Trophoblast cell (in vitro differentiated cells and primary cell): ENCODE measurements at regions not wholly inside any gene's neighbourhood (a gene's known extent, or its start where the extent isn't known, plus 50 kb on each side); places are given as distances from the start of the nearest gene placed in this dataset.

Experiments
- DNase-seq, 2 donors: peaks; one replicate each; pipeline ENCODE4 v3.0.0-alpha.2; 2016
- H2AFZ ChIP-seq: 2 replicates; pipeline ENCODE4 v1.6.1; 2013; ENCODE audit warnings: low read length, moderate library complexity, mild to moderate bottlenecking; ENCODE audit not compliant: insufficient read depth, poor library complexity
- H2AK5ac ChIP-seq: 2 replicates; pipeline ENCODE4 v1.6.1; 2013; ENCODE audit warnings: mild to moderate bottlenecking, low read length
- H2BK120ac ChIP-seq: 2 replicates; pipeline ENCODE4 v1.6.1; 2013; ENCODE audit warnings: low read length, mild to moderate bottlenecking, moderate library complexity; ENCODE audit not compliant: insufficient read depth, poor library complexity
- H2BK12ac ChIP-seq: 2 replicates; pipeline ENCODE4 v1.6.1; 2013; ENCODE audit warnings: mild to moderate bottlenecking, low read length, moderate library complexity
- H2BK5ac ChIP-seq: 2 replicates; pipeline ENCODE4 v1.6.1; 2013; ENCODE audit warnings: low read length, low read depth, moderate library complexity, mild to moderate bottlenecking; ENCODE audit not compliant: poor library complexity
- H3K14ac ChIP-seq: 2 replicates; pipeline ENCODE4 v1.6.1; 2013; ENCODE audit warnings: mild to moderate bottlenecking, low read length
- H3K18ac ChIP-seq: 2 replicates; pipeline ENCODE4 v1.6.1; 2013; ENCODE audit warnings: mild to moderate bottlenecking, low read length
- H3K23ac ChIP-seq: 2 replicates; pipeline ENCODE4 v1.6.1; 2013; ENCODE audit warnings: low read length
- H3K27ac ChIP-seq: 2 replicates; pipeline ENCODE4 v1.5.1; 2013; ENCODE audit warnings: low read depth, mild to moderate bottlenecking, inconsistent platforms, low read length, moderate library complexity
- H3K27me3 ChIP-seq: 2 replicates; pipeline ENCODE4 v1.6.1; 2013; ENCODE audit warnings: inconsistent platforms, mild to moderate bottlenecking, low read length, moderate library complexity; ENCODE audit not compliant: insufficient read depth
- H3K36me3 ChIP-seq, 2 experiments: 1 replicate in 1 of 2; 2 replicates in 1 of 2; pipeline ENCODE4 v1.6.1; 2013; ENCODE audit warnings: low read length in 2 of 2, mild to moderate bottlenecking in 2 of 2, moderate library complexity in 1 of 2; ENCODE audit not compliant: insufficient read depth in 2 of 2, control insufficient read depth in 1 of 2
- H3K4ac ChIP-seq: 2 replicates; pipeline ENCODE4 v1.6.1; 2013; ENCODE audit warnings: low read depth, mild to moderate bottlenecking, low read length, moderate library complexity
- H3K4me1 ChIP-seq, 2 experiments: 1 replicate in 1 of 2; 2 replicates in 1 of 2; pipeline ENCODE4 v1.6.1; 2013; ENCODE audit warnings: low read length in 2 of 2, mild to moderate bottlenecking in 2 of 2, moderate library complexity in 1 of 2; ENCODE audit not compliant: insufficient read depth in 2 of 2, control insufficient read depth in 1 of 2
- H3K4me2 ChIP-seq: 2 replicates; pipeline ENCODE4 v1.6.1; 2013; ENCODE audit warnings: inconsistent platforms, mild to moderate bottlenecking, low read length, moderate library complexity
- H3K4me3 ChIP-seq: 2 replicates; pipeline ENCODE4 v1.5.1; 2013; ENCODE audit warnings: mild to moderate bottlenecking, low read depth, low read length, inconsistent platforms
- H3K79me1 ChIP-seq: one replicate; pipeline ENCODE4 v1.6.1; 2013; ENCODE audit warnings: low read length
- H3K79me2 ChIP-seq: 2 replicates; pipeline ENCODE4 v1.6.1; 2013; ENCODE audit warnings: low read length, mild to moderate bottlenecking; ENCODE audit not compliant: control insufficient read depth, insufficient read depth, poor library complexity
- H3K9ac ChIP-seq: 2 replicates; pipeline ENCODE4 v1.6.1; 2013; ENCODE audit warnings: mild to moderate bottlenecking, low read length
- H3K9me3 ChIP-seq: 2 replicates; pipeline ENCODE4 v1.6.1; 2013; ENCODE audit warnings: low read depth, mild to moderate bottlenecking, control low read depth, inconsistent platforms, low read length; ENCODE audit not compliant: insufficient read depth
- H4K12ac ChIP-seq: 2 replicates; pipeline ENCODE4 v1.6.1; 2013; ENCODE audit warnings: low read depth, mild to moderate bottlenecking, low read length, moderate library complexity
- H4K8ac ChIP-seq: 2 replicates; pipeline ENCODE4 v1.6.1; 2013; ENCODE audit warnings: low read depth, mild to moderate bottlenecking, low read length, moderate library complexity
- H4K91ac ChIP-seq: one replicate; pipeline ENCODE4 v1.6.1; 2013; ENCODE audit warnings: low read depth, mild to moderate bottlenecking, low read length, moderate library complexity
- WGBS: extraction: QIAGEN DNeasy Blood & Tissue Kit; methylation state at CpG from one replicate; pipeline ENCODE4 v1.1.7; 2013; ENCODE audit warnings: missing lambda C conversion rate; ENCODE audit not compliant: insufficient read length, insufficient coverage; ENCODE audit errors: extremely low coverage; 5-methylcytosine and 5-hydroxymethylcytosine counted together

DNA sequence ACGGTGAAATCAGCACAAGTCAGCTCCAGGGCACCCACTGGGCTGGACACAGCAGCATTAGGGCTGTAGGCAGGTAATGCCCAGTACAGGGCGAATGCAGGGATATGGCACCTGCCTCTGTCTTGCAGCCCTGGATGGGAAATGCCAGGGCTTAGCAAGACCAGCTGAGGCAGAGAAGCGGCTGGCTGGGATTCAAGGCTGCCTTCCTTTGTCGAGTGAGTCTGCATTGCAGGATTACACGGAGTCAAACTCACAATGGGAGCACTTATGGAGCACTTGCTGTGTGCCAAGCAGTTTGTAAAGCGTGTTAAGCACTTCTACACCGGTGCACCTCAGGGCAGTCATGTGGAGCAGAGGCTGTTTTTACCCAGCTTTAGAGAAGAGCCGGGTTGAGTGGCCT lies 87.3 kb upstream of the HDAC4 start:
- no peak overlapping the region for H3K18ac ChIP-seq
- no peak overlapping the region for H3K4ac ChIP-seq
- DNase-seq = no peak
- H3K9ac ChIP-seq = no peak overlapping the region
- H4K91ac ChIP-seq = no peak overlapping the region
- H3K4me1 ChIP-seq = no peaks in the 10 kb centered on the region
- H3K23ac ChIP-seq = no peak overlapping the region
- H3K4me3 ChIP-seq = no peak overlapping the region
- no peaks in the 10 kb centered on the region for H3K79me2 ChIP-seq
- no peaks in the 10 kb centered on the region for H3K79me1 ChIP-seq
- no peak overlapping the region for H2BK12ac ChIP-seq
- no peak overlapping the region for H2BK5ac ChIP-seq
- peaks cover 10% of the 10 kb centered on the region for H3K9me3 ChIP-seq
- H4K8ac ChIP-seq = no peak overlapping the region
- no peak overlapping the region for H2BK120ac ChIP-seq
- H3K27me3 ChIP-seq = no peaks in the 10 kb centered on the region
- WGBS = no CpG with 5 or more reads among the region's 8 CpGs
- no peak overlapping the region for H3K14ac ChIP-seq
- H4K12ac ChIP-seq = no peak overlapping the region
- H2AK5ac ChIP-seq = no peak overlapping the region
- H3K36me3 ChIP-seq = no peaks in the 10 kb centered on the region
- no peak overlapping the region for H3K4me2 ChIP-seq
- no peak overlapping the region for H3K27ac ChIP-seq
- no peak overlapping the region for H2AFZ ChIP-seq

DNA sequence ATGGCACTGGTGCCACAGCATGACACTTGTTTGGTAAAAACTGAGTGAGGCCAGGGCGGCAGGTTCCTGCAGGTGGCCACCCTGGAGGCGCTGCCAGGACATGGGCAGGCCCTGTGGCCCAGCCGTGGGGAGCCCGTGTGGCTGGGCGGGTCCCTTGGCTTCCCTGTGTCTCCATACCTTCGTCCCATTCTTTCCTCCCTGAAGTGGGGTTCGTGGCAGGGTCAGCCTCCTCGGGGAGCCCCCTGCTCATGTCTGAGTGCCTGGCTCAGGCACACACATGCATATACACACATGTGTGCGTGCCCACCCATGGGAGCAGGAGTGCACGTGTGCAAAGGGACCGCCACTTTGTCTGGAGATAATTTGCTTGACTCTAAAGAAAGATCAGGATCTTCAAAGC lies 86.5 kb upstream of the HDAC4 start:
- no peak overlapping the region for H3K27ac ChIP-seq
- no peak overlapping the region for H2AFZ ChIP-seq
- no peaks in the 10 kb centered on the region for H3K36me3 ChIP-seq
- no peak overlapping the region for H2BK12ac ChIP-seq
- no peak overlapping the region for H4K12ac ChIP-seq
- DNase-seq = no peak
- H4K8ac ChIP-seq = no peak overlapping the region
- H3K4me3 ChIP-seq = peak overlapping the region; percentile 9
- no peak overlapping the region for H2BK5ac ChIP-seq
- H3K18ac ChIP-seq = no peak overlapping the region
- no peaks in the 10 kb centered on the region for H3K79me1 ChIP-seq
- WGBS = no CpG with 5 or more reads among the region's 11 CpGs
- no peak overlapping the region for H3K4ac ChIP-seq
- H4K91ac ChIP-seq = no peak overlapping the region
- H3K79me2 ChIP-seq = no peaks in the 10 kb centered on the region
- H3K27me3 ChIP-seq = peaks cover 2% of the 10 kb centered on the region
- no peak overlapping the region for H2BK120ac ChIP-seq
- H3K14ac ChIP-seq = no peak overlapping the region
- H3K4me1 ChIP-seq = no peaks in the 10 kb centered on the region
- no peak overlapping the region for H2AK5ac ChIP-seq
- no peak overlapping the region for H3K9ac ChIP-seq
- H3K23ac ChIP-seq = no peak overlapping the region
- peaks cover 11% of the 10 kb centered on the region for H3K9me3 ChIP-seq
- H3K4me2 ChIP-seq = no peak overlapping the region

- no peak overlapping the region for H2BK5ac ChIP-seq
- H2BK12ac ChIP-seq = no peak overlapping the region
- H2AK5ac ChIP-seq = no peak overlapping the region
- no peak overlapping the region for H4K8ac ChIP-seq
- no peaks in the 10 kb centered on the region for H3K79me1 ChIP-seq
- H2AFZ ChIP-seq = no peak overlapping the region
- H3K9me3 ChIP-seq = peaks cover 9% of the 10 kb centered on the region
- H3K79me2 ChIP-seq = no peaks in the 10 kb centered on the region
- H3K18ac ChIP-seq = no peak overlapping the region
- no peak overlapping the region for H3K14ac ChIP-seq
- no peaks in the 10 kb centered on the region for H3K4me1 ChIP-seq
- no peak overlapping the region for H2BK120ac ChIP-seq
- no peak overlapping the region for H3K4ac ChIP-seq
- no peak overlapping the region for H3K9ac ChIP-seq
- H3K36me3 ChIP-seq = no peaks in the 10 kb centered on the region
- no peak overlapping the region for H3K4me2 ChIP-seq
- WGBS = no CpG with 5 or more reads among the region's 3 CpGs
- H4K12ac ChIP-seq = no peak overlapping the region
- no peak overlapping the region for H4K91ac ChIP-seq
- no peak overlapping the region for H3K4me3 ChIP-seq
- peaks cover 2% of the 10 kb centered on the region for H3K27me3 ChIP-seq
- no peak for DNase-seq
- no peak overlapping the region for H3K23ac ChIP-seq
- H3K27ac ChIP-seq = no peak overlapping the region
Observed at GRCh38 chr2:239485622-239486021, 84.8 kb upstream of the HDAC4 start.

DNA sequence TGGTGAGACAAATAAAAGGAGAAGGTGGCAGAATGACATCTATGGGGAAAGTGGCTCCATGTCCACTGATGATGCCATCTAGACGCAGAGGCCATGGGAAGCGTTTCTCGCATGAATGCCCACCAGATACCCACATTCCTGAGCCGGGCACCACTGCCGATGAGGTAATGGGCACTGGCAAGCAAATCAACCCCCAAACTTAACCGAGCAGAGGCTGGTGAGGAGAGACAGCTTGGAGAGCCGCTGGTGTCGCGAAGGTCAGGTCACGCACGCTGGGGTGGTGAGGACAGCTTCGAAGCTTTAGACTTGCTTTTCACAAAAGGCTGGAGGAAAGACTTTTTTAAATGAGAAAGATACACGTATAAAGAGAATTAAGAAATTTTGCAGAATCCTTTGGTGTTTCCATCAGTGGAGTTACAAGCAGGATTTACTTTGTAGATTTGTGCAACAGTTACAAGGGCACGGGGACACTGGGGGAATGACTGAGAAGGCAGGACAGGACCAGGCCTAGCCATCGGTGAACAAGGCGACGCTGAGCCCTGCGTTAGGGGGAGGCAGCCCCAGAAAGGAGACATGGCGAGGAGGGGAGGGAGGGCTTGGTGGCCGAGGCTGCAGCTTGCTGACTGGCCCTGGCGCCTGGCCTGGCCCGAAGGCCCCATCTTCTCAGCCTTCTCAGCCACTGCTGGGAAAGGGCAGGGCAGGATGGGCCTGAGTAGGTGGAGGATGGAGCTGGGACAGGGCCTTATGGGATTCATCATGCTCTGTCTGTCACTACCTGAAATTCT lies 83.9 kb upstream of the HDAC4 start:
- no peak overlapping the region for H3K23ac ChIP-seq
- H2BK120ac ChIP-seq = no peak overlapping the region
- H3K18ac ChIP-seq = no peak overlapping the region

More for the DNA sequence above, 83.9 kb upstream of the HDAC4 start:
- H4K8ac ChIP-seq = no peak overlapping the region
- H3K4me2 ChIP-seq = no peak overlapping the region
- peaks cover 2% of the 10 kb centered on the region for H3K27me3 ChIP-seq
- H2AK5ac ChIP-seq = no peak overlapping the region
- no peak for DNase-seq
- no peak overlapping the region for H2BK12ac ChIP-seq
- H3K4me3 ChIP-seq = no peak overlapping the region
- H3K4ac ChIP-seq = no peak overlapping the region
- H4K12ac ChIP-seq = no peak overlapping the region
- WGBS = no CpG with 5 or more reads among the region's 22 CpGs
- H3K79me1 ChIP-seq = no peaks in the 10 kb centered on the region
- H3K9me3 ChIP-seq = peaks cover 9% of the 10 kb centered on the region
- H3K36me3 ChIP-seq = no peaks in the 10 kb centered on the region
- H2BK5ac ChIP-seq = no peak overlapping the region
- no peak overlapping the region for H4K91ac ChIP-seq
- no peaks in the 10 kb centered on the region for H3K79me2 ChIP-seq
- H3K9ac ChIP-seq = no peak overlapping the region
- H3K4me1 ChIP-seq = no peaks in the 10 kb centered on the region
- H2AFZ ChIP-seq = no peak overlapping the region
- H3K27ac ChIP-seq = no peak overlapping the region
- H3K14ac ChIP-seq = no peak overlapping the region
